K562 (cell line): ENCODE measurements at regions not wholly inside any gene's neighbourhood (a gene's known extent, or its start where the extent isn't known, plus 50 kb on each side); places are given as distances from the start of the nearest gene placed in this dataset.

Experiments
- ATF7 ChIP-seq: fragments of 450-650 bp; IDR thresholded peaks from 2 replicates; pipeline ENCODE4 v1.7.1; 2014; ENCODE audit warnings: mild to moderate bottlenecking, moderate library complexity
- NKRF ChIP-seq: fragments of 450-650 bp; IDR thresholded peaks from 2 replicates; pipeline ENCODE4 v1.6.1; 2016; ENCODE audit warnings: borderline replicate concordance
- POLR2A ChIP-seq: fragments of 450-650 bp; conservative IDR thresholded peaks from 2 replicates; pipeline ENCODE4 v1.6.1; 2016
- TF ChIP-seq, protein P1 (sequence below): fragments of 250-450 bp; sonication (Bioruptor Pico); IDR thresholded peaks from 2 replicates; pipeline ENCODE4 v1.4.0; 2020; ENCODE audit warnings: mild to moderate bottlenecking, moderate library complexity

DNA sequence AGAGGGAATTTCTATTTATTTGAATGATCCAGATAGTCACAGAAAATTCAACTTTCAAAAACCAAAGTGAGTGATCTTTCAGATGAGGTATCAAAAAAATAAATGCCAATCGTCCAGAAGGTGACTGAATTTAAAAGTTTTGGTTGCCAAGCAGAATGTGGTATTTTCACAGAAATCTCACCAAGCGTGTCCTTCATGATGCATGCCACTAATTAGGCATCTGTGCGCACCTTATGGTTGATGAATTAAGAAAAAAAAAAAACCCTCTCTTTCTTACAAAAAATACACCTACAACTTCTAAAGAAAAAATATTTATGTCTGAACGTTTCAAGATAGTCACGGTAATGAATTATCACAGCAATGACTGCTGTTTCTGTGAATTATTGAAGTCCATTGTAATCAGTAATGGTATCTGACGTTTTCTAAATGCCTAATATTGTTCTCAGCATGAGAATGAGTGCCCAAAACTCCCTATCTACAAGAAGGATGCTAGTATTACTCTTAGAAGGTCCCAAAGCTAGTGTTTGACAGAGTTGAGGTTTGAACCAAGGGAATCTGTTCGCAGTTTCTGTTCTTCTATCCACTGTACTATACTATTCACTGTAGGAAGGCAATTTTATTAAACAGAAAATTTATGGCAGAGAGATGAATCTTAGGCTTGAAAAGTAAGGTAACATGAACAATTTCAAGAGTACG lies 219.6 kb upstream of the NETO1 start:
- TF ChIP-seq, protein P1, sequence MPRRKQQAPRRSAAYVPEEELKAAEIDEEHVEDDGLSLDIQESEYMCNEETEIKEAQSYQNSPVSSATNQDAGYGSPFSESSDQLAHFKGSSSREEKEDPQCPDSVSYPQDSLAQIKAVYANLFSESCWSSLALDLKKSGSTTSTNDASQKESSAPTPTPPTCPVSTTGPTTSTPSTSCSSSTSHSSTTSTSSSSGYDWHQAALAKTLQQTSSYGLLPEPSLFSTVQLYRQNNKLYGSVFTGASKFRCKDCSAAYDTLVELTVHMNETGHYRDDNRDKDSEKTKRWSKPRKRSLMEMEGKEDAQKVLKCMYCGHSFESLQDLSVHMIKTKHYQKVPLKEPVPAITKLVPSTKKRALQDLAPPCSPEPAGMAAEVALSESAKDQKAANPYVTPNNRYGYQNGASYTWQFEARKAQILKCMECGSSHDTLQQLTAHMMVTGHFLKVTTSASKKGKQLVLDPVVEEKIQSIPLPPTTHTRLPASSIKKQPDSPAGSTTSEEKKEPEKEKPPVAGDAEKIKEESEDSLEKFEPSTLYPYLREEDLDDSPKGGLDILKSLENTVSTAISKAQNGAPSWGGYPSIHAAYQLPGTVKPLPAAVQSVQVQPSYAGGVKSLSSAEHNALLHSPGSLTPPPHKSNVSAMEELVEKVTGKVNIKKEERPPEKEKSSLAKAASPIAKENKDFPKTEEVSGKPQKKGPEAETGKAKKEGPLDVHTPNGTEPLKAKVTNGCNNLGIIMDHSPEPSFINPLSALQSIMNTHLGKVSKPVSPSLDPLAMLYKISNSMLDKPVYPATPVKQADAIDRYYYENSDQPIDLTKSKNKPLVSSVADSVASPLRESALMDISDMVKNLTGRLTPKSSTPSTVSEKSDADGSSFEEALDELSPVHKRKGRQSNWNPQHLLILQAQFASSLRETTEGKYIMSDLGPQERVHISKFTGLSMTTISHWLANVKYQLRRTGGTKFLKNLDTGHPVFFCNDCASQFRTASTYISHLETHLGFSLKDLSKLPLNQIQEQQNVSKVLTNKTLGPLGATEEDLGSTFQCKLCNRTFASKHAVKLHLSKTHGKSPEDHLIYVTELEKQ (CRISPR knock-in tag), result no peak
- TF ChIP-seq POLR2A (no peak), NKRF (no peak), ATF7 (no peak)
